HCT116 (cell line): ENCODE measurements at regions not wholly inside any gene's neighbourhood (a gene's known extent, or its start where the extent isn't known, plus 50 kb on each side); places are given as distances from the start of the nearest gene placed in this dataset.

Experiments
- ELF1 ChIP-seq: IDR thresholded peaks from 2 replicates; pipeline ENCODE4 v1.6.1; 2012; ENCODE audit warnings: low read depth, borderline replicate concordance
- EZH2 ChIP-seq: fragments of 200-600 bp; sonication (generic); IDR thresholded peaks from 2 replicates; pipeline ENCODE4 v1.6.1; 2017; ENCODE audit warnings: antibody characterized with exemption, mixed run types
- EZH2phosphoT487 ChIP-seq: fragments of 200-600 bp; IDR thresholded peaks from 2 replicates; pipeline ENCODE4 v1.6.1; 2018; ENCODE audit warnings: antibody characterized with exemption, borderline replicate concordance
- POLR2AphosphoS5 ChIP-seq: IDR thresholded peaks from 2 replicates; pipeline ENCODE4 v1.6.1; 2011; ENCODE audit warnings: mild to moderate bottlenecking, low read depth, low read length, moderate library complexity
- YY1 ChIP-seq: IDR thresholded peaks from 2 replicates; pipeline ENCODE4 v1.6.1; 2011; ENCODE audit warnings: low read length, low read depth, moderate library complexity, mild to moderate bottlenecking; ENCODE audit not compliant: insufficient replicate concordance; ENCODE audit errors: extremely low read depth
- ZFX ChIP-seq: fragments of 450-650 bp; IDR thresholded peaks from 2 replicates; pipeline ENCODE4 v1.6.1; 2017
- TF ChIP-seq, protein P1 (sequence below), 3 experiments: fragments of 200-600 bp in 1 of 3; sonication (generic) in 1 of 3; IDR thresholded peaks in 2 of 3; conservative IDR thresholded peaks in 1 of 3; 2 replicates each; pipeline ENCODE4 v1.5.1; 2012 to 2017; ENCODE audit warnings: low read depth in 2 of 3, low read length in 2 of 3, antibody characterized with exemption in 1 of 3, borderline replicate concordance in 1 of 3, control low read depth in 1 of 3, mild to moderate bottlenecking in 1 of 3, mixed read lengths in 1 of 3, mixed run types in 1 of 3, moderate library complexity in 1 of 3; ENCODE audit not compliant: insufficient read depth in 1 of 3

DNA sequence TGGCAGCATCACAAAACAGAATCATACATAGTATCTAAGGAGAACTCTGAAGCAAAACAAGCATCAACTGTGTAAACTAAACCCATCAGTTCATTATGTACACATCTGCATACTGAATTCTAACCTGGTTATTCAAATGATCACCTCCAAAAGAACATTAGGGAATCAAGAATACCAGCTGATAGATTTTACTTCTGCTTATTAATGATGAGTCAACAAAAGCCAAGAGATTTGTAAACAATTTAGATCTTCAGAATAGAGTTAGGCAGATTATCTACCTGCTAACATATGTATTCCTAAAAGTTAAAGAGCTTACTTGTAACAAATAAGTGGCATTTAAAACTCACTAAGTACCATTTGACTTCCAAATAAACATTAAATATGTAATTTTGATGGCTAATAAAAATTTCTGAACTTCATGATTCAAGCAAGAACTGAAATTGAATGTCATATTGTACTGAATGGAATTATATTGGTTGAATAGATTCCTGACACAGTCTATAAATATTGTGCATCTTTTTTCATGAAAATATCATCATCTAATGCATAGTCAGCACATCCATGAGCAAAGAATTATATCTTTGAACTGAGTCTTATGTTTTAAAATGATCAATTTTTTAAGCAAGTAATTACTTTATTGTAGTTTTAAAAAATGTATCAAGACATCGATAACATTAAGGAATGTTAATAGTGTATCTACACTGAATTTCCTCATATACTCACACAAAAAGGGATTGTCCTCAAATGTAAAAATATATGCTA lies 470.5 kb downstream of the GRXCR1 start:
- TF ChIP-seq, protein P1, sequence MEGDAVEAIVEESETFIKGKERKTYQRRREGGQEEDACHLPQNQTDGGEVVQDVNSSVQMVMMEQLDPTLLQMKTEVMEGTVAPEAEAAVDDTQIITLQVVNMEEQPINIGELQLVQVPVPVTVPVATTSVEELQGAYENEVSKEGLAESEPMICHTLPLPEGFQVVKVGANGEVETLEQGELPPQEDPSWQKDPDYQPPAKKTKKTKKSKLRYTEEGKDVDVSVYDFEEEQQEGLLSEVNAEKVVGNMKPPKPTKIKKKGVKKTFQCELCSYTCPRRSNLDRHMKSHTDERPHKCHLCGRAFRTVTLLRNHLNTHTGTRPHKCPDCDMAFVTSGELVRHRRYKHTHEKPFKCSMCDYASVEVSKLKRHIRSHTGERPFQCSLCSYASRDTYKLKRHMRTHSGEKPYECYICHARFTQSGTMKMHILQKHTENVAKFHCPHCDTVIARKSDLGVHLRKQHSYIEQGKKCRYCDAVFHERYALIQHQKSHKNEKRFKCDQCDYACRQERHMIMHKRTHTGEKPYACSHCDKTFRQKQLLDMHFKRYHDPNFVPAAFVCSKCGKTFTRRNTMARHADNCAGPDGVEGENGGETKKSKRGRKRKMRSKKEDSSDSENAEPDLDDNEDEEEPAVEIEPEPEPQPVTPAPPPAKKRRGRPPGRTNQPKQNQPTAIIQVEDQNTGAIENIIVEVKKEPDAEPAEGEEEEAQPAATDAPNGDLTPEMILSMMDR (IDR thresholded peaks at IDR 0.05 in 2 of 3, conservative IDR thresholded peaks at IDR 0.05 in 1 of 3; ENCODE audit: borderline replicate concordance in 1 of 3, insufficient read depth in 1 of 3, low read depth in 2 of 3, low read length in 2 of 3) = no peak
- no peak for TF ChIP-seq POLR2AphosphoS5
- no peak for TF ChIP-seq ZFX
- TF ChIP-seq ELF1 = no peak
- no peak for TF ChIP-seq EZH2phosphoT487
- no peak for TF ChIP-seq YY1
- no peak for TF ChIP-seq EZH2
